ENCODE measurements at regions not wholly inside any gene's neighbourhood (a gene's known extent, or its start where the extent isn't known, plus 50 kb on each side); places are given as distances from the start of the nearest gene placed in this dataset.
"Not testable (repeated sequence)": the region's sequence is repeated elsewhere in the genome, so short reads cannot be mapped to it uniquely, and the experiment has no call there.

GRCh38 chr14:106013879-106014376 lies 487.5 kb downstream of the TMEM121 start:
- H3K36me3 ChIP-seq (ENCODE audit: insufficient read depth, low read length) = no peaks in the 10 kb centered on the region
- H3K4me1 ChIP-seq (ENCODE audit: insufficient read depth, low read length) = no peaks in the 10 kb centered on the region
- no peaks in the 10 kb centered on the region for H3K27me3 ChIP-seq (ENCODE audit: insufficient read depth, low read length)
- H2AFZ ChIP-seq (ENCODE audit: low read depth, low read length) = no peak overlapping the region
- no peaks in the 10 kb centered on the region for H3K9me3 ChIP-seq (ENCODE audit: low read length)
- no peak overlapping the region for H3K4me3 ChIP-seq (ENCODE audit: low read length)

GRCh38 chr14:106017952-106018351 lies 491.6 kb downstream of the TMEM121 start:
- H3K36me3 ChIP-seq (ENCODE audit: insufficient read depth, low read length); H3K4me1 ChIP-seq (ENCODE audit: insufficient read depth, low read length); H3K9me3 ChIP-seq (ENCODE audit: low read length); H3K4me3 ChIP-seq (ENCODE audit: low read length); H3K27me3 ChIP-seq (ENCODE audit: insufficient read depth, low read length); H2AFZ ChIP-seq (ENCODE audit: low read depth, low read length): not testable (repeated sequence)

- Histone ChIP-seq H3K9me3 (ENCODE audit: low read length) (no peaks in the 10 kb centered on the region), H3K27me3 (ENCODE audit: insufficient read depth, low read length) (no peaks in the 10 kb centered on the region), H2AFZ (ENCODE audit: low read depth, low read length) (no peak overlapping the region), H3K4me3 (ENCODE audit: low read length) (no peak overlapping the region), H3K4me1 (ENCODE audit: insufficient read depth, low read length) (no peaks in the 10 kb centered on the region), H3K36me3 (ENCODE audit: insufficient read depth, low read length) (no peaks in the 10 kb centered on the region)
These were observed 495.4 kb downstream of the TMEM121 start for GRCh38 chr14:106021832-106022231.

GRCh38 chr14:106022648-106023047 lies 496.3 kb downstream of the TMEM121 start:
- H3K9me3 ChIP-seq (ENCODE audit: low read length); H3K4me1 ChIP-seq (ENCODE audit: insufficient read depth, low read length); H3K36me3 ChIP-seq (ENCODE audit: insufficient read depth, low read length); H2AFZ ChIP-seq (ENCODE audit: low read depth, low read length); H3K27me3 ChIP-seq (ENCODE audit: insufficient read depth, low read length); H3K4me3 ChIP-seq (ENCODE audit: low read length): not testable (repeated sequence)

GRCh38 chr14:106023411-106023810 lies 497.0 kb downstream of the TMEM121 start:
- H2AFZ ChIP-seq (ENCODE audit: low read depth, low read length) = no peak overlapping the region
- H3K27me3 ChIP-seq (ENCODE audit: insufficient read depth, low read length) = no peaks in the 10 kb centered on the region
- H3K4me1 ChIP-seq (ENCODE audit: insufficient read depth, low read length) = no peaks in the 10 kb centered on the region
- no peaks in the 10 kb centered on the region for H3K9me3 ChIP-seq (ENCODE audit: low read length)
- no peak overlapping the region for H3K4me3 ChIP-seq (ENCODE audit: low read length)
- H3K36me3 ChIP-seq (ENCODE audit: insufficient read depth, low read length) = no peaks in the 10 kb centered on the region

- Histone ChIP-seq H3K4me1 (ENCODE audit: insufficient read depth, low read length) (no peaks in the 10 kb centered on the region), H3K27me3 (ENCODE audit: insufficient read depth, low read length) (peaks cover 8% of the 10 kb centered on the region), H3K4me3 (ENCODE audit: low read length) (no peak overlapping the region), H2AFZ (ENCODE audit: low read depth, low read length) (no peak overlapping the region), H3K9me3 (ENCODE audit: low read length) (no peaks in the 10 kb centered on the region), H3K36me3 (ENCODE audit: insufficient read depth, low read length) (no peaks in the 10 kb centered on the region)
These were observed 498.7 kb downstream of the TMEM121 start for GRCh38 chr14:106024983-106025604.

- H3K36me3 ChIP-seq (ENCODE audit: insufficient read depth, low read length) = no peaks in the 10 kb centered on the region
- no peaks in the 10 kb centered on the region for H3K9me3 ChIP-seq (ENCODE audit: low read length)
- no peak overlapping the region for H3K4me3 ChIP-seq (ENCODE audit: low read length)
- H3K27me3 ChIP-seq (ENCODE audit: insufficient read depth, low read length) = peaks cover 8% of the 10 kb centered on the region
- no peaks in the 10 kb centered on the region for H3K4me1 ChIP-seq (ENCODE audit: insufficient read depth, low read length)
- no peak overlapping the region for H2AFZ ChIP-seq (ENCODE audit: low read depth, low read length)
These were observed 499.6 kb downstream of the TMEM121 start for GRCh38 chr14:106026026-106026425.

- not testable (repeated sequence) for H3K4me1 ChIP-seq (ENCODE audit: insufficient read depth, low read length); H3K36me3 ChIP-seq (ENCODE audit: insufficient read depth, low read length)
These were observed 501.4 kb downstream of the TMEM121 start for GRCh38 chr14:106027759-106028158.

GRCh38 chr14:106029959-106030358 lies 503.6 kb downstream of the TMEM121 start:
- no peaks in the 10 kb centered on the region for H3K4me1 ChIP-seq (ENCODE audit: insufficient read depth, low read length)
- H3K9me3 ChIP-seq (ENCODE audit: low read length) = no peaks in the 10 kb centered on the region
- no peaks in the 10 kb centered on the region for H3K36me3 ChIP-seq (ENCODE audit: insufficient read depth, low read length)
- peaks cover 14% of the 10 kb centered on the region for H3K27me3 ChIP-seq (ENCODE audit: insufficient read depth, low read length)
- no peak overlapping the region for H3K4me3 ChIP-seq (ENCODE audit: low read length)
- H2AFZ ChIP-seq (ENCODE audit: low read depth, low read length) = no peak overlapping the region

More at GRCh38 chr14:106027759-106028158, 501.4 kb downstream of the TMEM121 start:
- not testable (repeated sequence) for H3K4me3 ChIP-seq (ENCODE audit: low read length); H2AFZ ChIP-seq (ENCODE audit: low read depth, low read length); H3K27me3 ChIP-seq (ENCODE audit: insufficient read depth, low read length); H3K9me3 ChIP-seq (ENCODE audit: low read length)

GRCh38 chr14:106037380-106037779 lies 511.0 kb downstream of the TMEM121 start:
- H3K27me3 ChIP-seq (ENCODE audit: insufficient read depth, low read length) = peaks cover 6% of the 10 kb centered on the region
- H3K36me3 ChIP-seq (ENCODE audit: insufficient read depth, low read length) = no peaks in the 10 kb centered on the region
- H3K9me3 ChIP-seq (ENCODE audit: low read length) = no peaks in the 10 kb centered on the region
- H3K4me1 ChIP-seq (ENCODE audit: insufficient read depth, low read length) = no peaks in the 10 kb centered on the region
- no peak overlapping the region for H2AFZ ChIP-seq (ENCODE audit: low read depth, low read length)
- no peak overlapping the region for H3K4me3 ChIP-seq (ENCODE audit: low read length)

GRCh38 chr14:106038263-106038662 lies 511.9 kb downstream of the TMEM121 start:
- H2AFZ ChIP-seq (ENCODE audit: low read depth, low read length) = no peak overlapping the region
- peaks cover 6% of the 10 kb centered on the region for H3K27me3 ChIP-seq (ENCODE audit: insufficient read depth, low read length)
- no peak overlapping the region for H3K4me3 ChIP-seq (ENCODE audit: low read length)
- H3K4me1 ChIP-seq (ENCODE audit: insufficient read depth, low read length) = no peaks in the 10 kb centered on the region
- no peaks in the 10 kb centered on the region for H3K9me3 ChIP-seq (ENCODE audit: low read length)
- no peaks in the 10 kb centered on the region for H3K36me3 ChIP-seq (ENCODE audit: insufficient read depth, low read length)

- Histone ChIP-seq H3K36me3 (ENCODE audit: insufficient read depth, low read length) (no peaks in the 10 kb centered on the region), H3K9me3 (ENCODE audit: low read length) (no peaks in the 10 kb centered on the region), H3K4me3 (ENCODE audit: low read length) (no peak overlapping the region), H3K4me1 (ENCODE audit: insufficient read depth, low read length) (no peaks in the 10 kb centered on the region), H3K27me3 (ENCODE audit: insufficient read depth, low read length) (peaks cover 2% of the 10 kb centered on the region), H2AFZ (ENCODE audit: low read depth, low read length) (no peak overlapping the region)
These were observed 513.0 kb downstream of the TMEM121 start for GRCh38 chr14:106039400-106039799.

- H3K4me3 ChIP-seq (ENCODE audit: low read length) = no peak overlapping the region
- H3K27me3 ChIP-seq (ENCODE audit: insufficient read depth, low read length) = peaks cover 2% of the 10 kb centered on the region
- H3K4me1 ChIP-seq (ENCODE audit: insufficient read depth, low read length) = no peaks in the 10 kb centered on the region
- H3K36me3 ChIP-seq (ENCODE audit: insufficient read depth, low read length) = no peaks in the 10 kb centered on the region
- H3K9me3 ChIP-seq (ENCODE audit: low read length) = no peaks in the 10 kb centered on the region
- H2AFZ ChIP-seq (ENCODE audit: low read depth, low read length) = no peak overlapping the region
These were observed 518.1 kb downstream of the TMEM121 start for GRCh38 chr14:106044515-106044914.

- Histone ChIP-seq H2AFZ (ENCODE audit: low read depth, low read length) (no peak overlapping the region), H3K4me3 (ENCODE audit: low read length) (no peak overlapping the region), H3K4me1 (ENCODE audit: insufficient read depth, low read length) (no peaks in the 10 kb centered on the region), H3K36me3 (ENCODE audit: insufficient read depth, low read length) (no peaks in the 10 kb centered on the region), H3K9me3 (ENCODE audit: low read length) (no peaks in the 10 kb centered on the region), H3K27me3 (ENCODE audit: insufficient read depth, low read length) (peaks cover 2% of the 10 kb centered on the region)
These were observed 518.7 kb downstream of the TMEM121 start for GRCh38 chr14:106044949-106045596.

All from neuron (in vitro differentiated cells).